Heart left ventricle (tissue), 13 donors: ENCODE measurements at regions not wholly inside any gene's neighbourhood (a gene's known extent, or its start where the extent isn't known, plus 50 kb on each side); places are given as distances from the start of the nearest gene placed in this dataset.

Experiments
- CTCF ChIP-seq, 12 donors: fragments of 200-600 bp; sonication (generic) in 4 of 12; IDR thresholded peaks; one replicate each; pipeline versions ENCODE4 v1.5.0 to v1.8.0; 2018 to 2022; ENCODE audit warnings: antibody characterized with exemption in 12 of 12, mild to moderate bottlenecking in 5 of 12
- POLR2A ChIP-seq, 2 donors: fragments of 450-650 bp; IDR thresholded peaks; one replicate each; pipeline ENCODE4 v1.6.1; 2017; ENCODE audit warnings: antibody characterized with exemption in 2 of 2, mild to moderate bottlenecking in 2 of 2, moderate library complexity in 2 of 2
- donor health status: ischemic (EF 13 %, LVEDD 7.1; RV severe dilation, severe dysfunction).
- donor health status: DM: no; HTN: yes; CAD: no.
- donor health status: DM: no; HTN: no; CAD: no.
- donor health status: ischemic (EF 25% LVEDD 6.9; RV normal size, moderate dysfunction).
- donor health status: ischemic (EF 25% LVEDD 5.7; RV mildly dilated, moderate dysfunction).
- donor health status: ischemic (EF 35%, LVEDD 5.7; RV mildly dilated, moderate dysfunction).
- donor health status: nonischemic (EF 11% LVEDD 7.7; RV severe dilation, severe dysfunction).
- donor health status: DM: yes; HTN: yes; CAD: no.
- donor health status: PGD.
- donor health status: ischemic (EF 29% LVEDD 5.4; RV normal size, mild dysfunction).
- donor health status: nonischemic (EF 23%, LVEDD 6.1; RV moderate dilation, normal function).

GRCh38 chr2:217449444-217449843 is 553.4 kb downstream of the TNS1 start:
- TF ChIP-seq CTCF (IDR thresholded peaks at IDR 0.05) (no peak), POLR2A (IDR thresholded peaks at IDR 0.05) (no peak)
